ENCODE measurements at regions not wholly inside any gene's neighbourhood (a gene's known extent, or its start where the extent isn't known, plus 50 kb on each side); places are given as distances from the start of the nearest gene placed in this dataset.
A peak's percentile ranks its signal among the peaks of the same experiment; 100 is the strongest.

GRCh38 chr18:67354091-67354490 lies 162.4 kb downstream of the DSEL start:
- Mint-ChIP-seq H3K27ac (ENCODE audit: unreplicated experiment) (no peak overlapping the region), H3K27me3 (ENCODE audit: low read depth) (no peaks in the 10 kb centered on the region), H3K36me3 (ENCODE audit: low read depth) (peaks cover 2% of the 10 kb centered on the region), H3K4me3 (ENCODE audit: unreplicated experiment) (no peak overlapping the region), H3K9me3 (ENCODE audit: low read depth) (peaks cover 2% of the 10 kb centered on the region), H3K4me1 (ENCODE audit: low read depth) (peaks cover 7% of the 10 kb centered on the region)
- TF ChIP-seq CTCF (IDR thresholded peaks at IDR 0.05), result no peak
- no peak for DNase-seq (ENCODE audit: low spot score)

GRCh38 chr18:67347438-67347837 lies 169.1 kb downstream of the DSEL start:
- Mint-ChIP-seq H3K27me3 (ENCODE audit: low read depth) (no peaks in the 10 kb centered on the region), H3K4me1 (ENCODE audit: low read depth) (no peaks in the 10 kb centered on the region), H3K27ac (ENCODE audit: unreplicated experiment) (no peak overlapping the region), H3K4me3 (ENCODE audit: unreplicated experiment) (no peak overlapping the region), H3K9me3 (ENCODE audit: low read depth) (no peaks in the 10 kb centered on the region), H3K36me3 (ENCODE audit: low read depth) (no peaks in the 10 kb centered on the region)
- DNase-seq (ENCODE audit: low spot score), result no peak
- TF ChIP-seq CTCF (IDR thresholded peaks at IDR 0.05), result no peak

GRCh38 chr18:67342159-67342558 lies 174.4 kb downstream of the DSEL start:
- Mint-ChIP-seq H3K36me3 (ENCODE audit: low read depth) (no peaks in the 10 kb centered on the region), H3K27ac (ENCODE audit: unreplicated experiment) (no peak overlapping the region), H3K4me1 (ENCODE audit: low read depth) (no peaks in the 10 kb centered on the region), H3K4me3 (ENCODE audit: unreplicated experiment) (no peak overlapping the region), H3K27me3 (ENCODE audit: low read depth) (no peaks in the 10 kb centered on the region), H3K9me3 (ENCODE audit: low read depth) (no peaks in the 10 kb centered on the region)
- TF ChIP-seq CTCF (IDR thresholded peaks at IDR 0.05), result no peak
- DNase-seq (ENCODE audit: low spot score), result no peak

GRCh38 chr18:67337696-67338095 lies 178.8 kb downstream of the DSEL start:
- Mint-ChIP-seq H3K27me3 (ENCODE audit: low read depth) (no peaks in the 10 kb centered on the region), H3K9me3 (ENCODE audit: low read depth) (no peaks in the 10 kb centered on the region), H3K36me3 (ENCODE audit: low read depth) (no peaks in the 10 kb centered on the region), H3K4me1 (ENCODE audit: low read depth) (no peaks in the 10 kb centered on the region), H3K27ac (ENCODE audit: unreplicated experiment) (no peak overlapping the region), H3K4me3 (ENCODE audit: unreplicated experiment) (no peak overlapping the region)
- TF ChIP-seq CTCF (IDR thresholded peaks at IDR 0.05), result no peak
- no peak for DNase-seq (ENCODE audit: low spot score)

GRCh38 chr18:67331857-67332256 lies 184.7 kb downstream of the DSEL start:
- Mint-ChIP-seq H3K9me3 (ENCODE audit: low read depth) (peaks cover 18% of the 10 kb centered on the region), H3K27me3 (ENCODE audit: low read depth) (no peaks in the 10 kb centered on the region), H3K27ac (ENCODE audit: unreplicated experiment) (peak overlapping the region; percentile 42), H3K4me1 (ENCODE audit: low read depth) (peaks cover 11% of the 10 kb centered on the region), H3K4me3 (ENCODE audit: unreplicated experiment) (no peak overlapping the region), H3K36me3 (ENCODE audit: low read depth) (peaks cover 6% of the 10 kb centered on the region)
- TF ChIP-seq CTCF (IDR thresholded peaks at IDR 0.05), result no peak
- no peak for DNase-seq (ENCODE audit: low spot score)

Measured in chondrocyte (in vitro differentiated cells).